ELF-1 (cell line): ENCODE measurements at regions not wholly inside any gene's neighbourhood (a gene's known extent, or its start where the extent isn't known, plus 50 kb on each side); places are given as distances from the start of the nearest gene placed in this dataset.
"Not testable (repeated sequence)": the region's sequence is repeated elsewhere in the genome, so short reads cannot be mapped to it uniquely, and the experiment has no call there.

Experiments used
- DNase-seq: peaks from one replicate; pipeline ENCODE4 v3.0.0-alpha.2; 2016; ENCODE audit warnings: low read depth, low spot score

DNA sequence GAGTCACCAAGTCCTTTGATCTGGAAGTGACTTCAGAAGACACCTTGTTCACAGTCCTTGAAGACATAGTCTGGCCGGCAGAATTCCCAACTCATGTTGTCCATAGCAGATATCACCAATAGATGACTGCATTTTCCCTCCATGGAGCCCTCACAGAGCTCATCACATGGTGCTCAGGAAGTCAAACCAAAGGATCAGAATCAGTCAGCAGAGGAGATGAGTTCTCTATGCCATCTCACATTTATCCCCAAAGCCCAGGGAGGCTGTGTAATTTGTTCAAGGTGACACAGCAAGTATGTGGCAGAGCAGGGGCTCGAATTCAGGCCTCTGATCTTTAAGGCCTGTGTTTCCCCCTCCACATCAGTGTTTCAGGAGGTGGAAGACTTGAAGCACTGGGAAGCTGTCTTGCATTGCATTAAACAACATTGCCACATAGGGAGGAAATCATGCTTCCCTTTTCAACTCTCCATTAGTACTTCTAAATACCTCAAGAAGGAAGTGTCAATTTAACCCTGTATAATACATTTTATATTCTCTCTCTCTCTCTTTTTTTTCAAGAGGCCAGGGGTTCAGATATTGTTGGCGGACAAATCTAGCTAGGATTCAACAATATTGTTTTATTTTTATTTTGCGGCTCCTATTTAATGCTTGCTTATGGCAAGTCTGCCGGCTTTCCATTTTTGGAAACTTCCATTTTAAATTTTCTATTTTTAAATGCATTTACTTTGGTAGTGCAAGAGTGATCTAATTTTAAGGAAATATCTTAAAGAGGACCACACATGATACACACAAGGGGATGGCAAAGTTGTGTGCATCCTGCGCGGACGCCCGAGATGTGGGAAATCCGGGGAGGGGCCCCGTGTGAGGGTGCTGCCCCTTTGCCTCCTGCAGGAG is 61.9 kb downstream of the NPIPB5 start:
- DNase-seq: not testable (repeated sequence)

GRCh38 chr16:22573225-22573530 is 62.5 kb downstream of the NPIPB5 start:
- DNase-seq: not testable (repeated sequence)

GRCh38 chr16:22576506-22576905 is 65.8 kb downstream of the NPIPB5 start:
- DNase-seq: not testable (repeated sequence)

DNA sequence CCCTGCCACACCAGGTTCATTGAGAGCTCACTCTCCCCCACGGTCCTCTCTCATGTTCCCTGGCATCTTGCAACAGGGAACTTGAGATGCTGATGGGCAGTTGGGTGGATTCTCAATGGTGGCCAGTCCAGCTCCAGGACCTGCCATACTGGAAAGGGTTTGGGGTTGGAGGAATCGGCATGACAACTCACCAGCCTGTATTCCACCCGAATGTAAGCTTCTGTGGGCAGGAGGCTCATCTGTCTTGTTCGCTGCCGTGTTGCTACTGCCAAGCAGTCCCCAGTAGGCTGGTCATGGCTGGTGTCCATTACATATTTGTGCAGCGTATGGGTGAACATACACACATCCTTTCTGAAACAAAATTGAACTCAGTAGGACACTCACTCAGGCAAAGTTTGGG is 72.5 kb downstream of the NPIPB5 start:
- not testable (repeated sequence) for DNase-seq

DNA sequence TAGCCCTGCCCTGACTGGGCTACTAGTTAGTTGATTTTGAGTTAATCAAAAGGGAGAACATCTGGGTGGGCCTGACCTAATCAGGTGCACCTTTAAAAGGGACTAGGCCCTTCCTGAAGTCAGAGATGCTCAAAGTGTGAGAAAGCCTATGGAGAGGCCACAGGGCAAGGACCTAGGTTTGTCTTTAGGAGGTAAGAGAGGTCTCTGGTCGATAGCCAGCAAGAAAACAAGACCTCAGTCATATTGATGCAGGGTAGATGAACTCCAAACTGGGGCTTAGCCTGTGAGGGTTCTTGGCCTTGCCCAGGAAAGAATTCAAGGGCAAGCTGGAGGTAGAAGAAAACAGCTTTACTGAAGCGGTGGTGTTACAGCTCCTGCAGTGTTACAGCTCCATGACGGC is 73.8 kb downstream of the NPIPB5 start:
- DNase-seq: not testable (repeated sequence)

DNA sequence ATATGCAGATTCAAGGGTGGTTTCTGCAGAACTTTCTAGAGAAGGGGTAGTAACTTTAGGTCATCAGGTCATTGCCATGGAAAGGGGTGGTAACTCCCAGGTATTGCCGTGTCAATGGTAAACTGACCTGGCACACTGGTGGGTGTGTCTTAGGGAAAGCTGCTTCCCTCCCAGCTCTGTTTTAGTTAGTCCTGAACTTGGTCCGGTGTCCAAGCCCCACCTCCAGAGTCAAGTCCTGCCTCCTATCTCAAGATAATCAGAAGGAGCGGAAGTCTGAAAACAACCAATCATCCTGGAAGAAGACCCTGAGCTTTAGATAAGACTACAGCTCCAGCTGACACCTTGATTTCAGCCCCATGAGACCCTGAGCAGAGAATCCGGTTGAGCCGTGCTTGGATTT is 74.2 kb downstream of the NPIPB5 start:
- DNase-seq: not testable (repeated sequence)

DNA sequence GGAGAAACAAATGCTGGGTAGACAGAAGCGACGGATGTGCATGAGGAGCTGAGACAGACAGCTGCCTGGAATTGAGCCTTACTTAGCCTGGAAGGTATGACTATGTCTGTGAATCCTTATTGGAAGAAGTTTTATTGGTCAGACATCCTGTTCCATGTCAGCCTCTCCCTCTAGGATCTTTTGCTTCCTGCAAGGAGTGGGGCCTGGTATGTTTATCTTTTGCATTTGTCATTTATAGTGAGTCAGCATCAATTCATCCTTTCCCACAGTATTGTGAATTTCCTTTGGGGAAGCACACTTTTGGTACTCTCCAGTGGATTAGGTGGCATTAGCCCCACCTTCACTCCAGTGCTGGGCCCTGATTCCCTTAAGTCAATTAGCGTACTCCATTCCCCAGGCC is 74.7 kb downstream of the NPIPB5 start:
- DNase-seq: peak; percentile 4

- not testable (repeated sequence) for DNase-seq
Observed at GRCh38 chr16:22586732-22587131, 76.0 kb downstream of the NPIPB5 start.

DNA sequence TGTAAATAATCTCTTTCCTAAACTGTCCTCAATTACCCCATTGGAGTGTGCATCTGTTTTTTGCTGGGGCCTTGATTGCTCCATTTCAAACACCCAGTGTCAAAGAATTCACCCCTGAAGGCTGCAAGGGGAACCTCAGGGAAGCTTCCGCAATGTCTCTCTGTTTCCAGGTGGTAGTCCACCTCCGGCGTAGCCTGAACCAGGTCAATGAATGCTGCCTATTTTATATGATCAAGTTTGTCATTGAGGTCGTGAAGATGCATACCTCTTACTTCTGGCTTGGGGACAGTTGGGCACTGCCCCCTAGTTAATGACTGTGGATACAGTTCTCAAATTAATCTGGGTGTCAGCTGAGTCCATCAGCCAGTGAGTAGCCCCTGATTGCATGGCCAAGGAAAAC is 79.1 kb downstream of the NPIPB5 start:
- DNase-seq: not testable (repeated sequence)

GRCh38 chr16:22596445-22597045 is 85.9 kb downstream of the NPIPB5 start:
- DNase-seq: not testable (repeated sequence)

- not testable (repeated sequence) for DNase-seq
Observed at GRCh38 chr16:22603744-22604143, 93.1 kb downstream of the NPIPB5 start.

- not testable (repeated sequence) for DNase-seq
Observed at GRCh38 chr16:22606619-22607018, 95.9 kb downstream of the NPIPB5 start.

- DNase-seq: not testable (repeated sequence)
Observed at GRCh38 chr16:22609798-22610197, 99.1 kb downstream of the NPIPB5 start.

DNA sequence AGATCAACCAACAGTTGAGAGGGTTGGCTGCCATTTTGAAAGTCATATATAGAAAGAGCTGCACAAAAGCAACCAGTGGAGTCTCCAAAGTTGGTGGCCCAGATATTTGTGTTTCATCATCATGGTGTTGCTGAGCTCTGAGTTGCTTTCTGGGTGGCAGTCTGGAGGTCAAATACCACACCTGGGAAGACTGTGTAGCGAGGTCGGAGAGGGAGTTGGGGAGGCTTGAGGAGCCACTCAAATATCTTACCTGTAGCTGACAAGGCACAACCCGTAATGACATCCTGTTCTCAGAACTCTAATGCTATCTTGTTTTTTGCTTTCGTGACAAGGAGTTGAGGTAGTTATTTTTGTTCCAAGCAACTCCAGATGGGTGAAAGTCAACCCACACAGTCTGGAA is 100.4 kb downstream of the NPIPB5 start:
- DNase-seq: not testable (repeated sequence)

GRCh38 chr16:22614271-22614947 is 103.7 kb downstream of the NPIPB5 start:
- DNase-seq: no peak

DNA sequence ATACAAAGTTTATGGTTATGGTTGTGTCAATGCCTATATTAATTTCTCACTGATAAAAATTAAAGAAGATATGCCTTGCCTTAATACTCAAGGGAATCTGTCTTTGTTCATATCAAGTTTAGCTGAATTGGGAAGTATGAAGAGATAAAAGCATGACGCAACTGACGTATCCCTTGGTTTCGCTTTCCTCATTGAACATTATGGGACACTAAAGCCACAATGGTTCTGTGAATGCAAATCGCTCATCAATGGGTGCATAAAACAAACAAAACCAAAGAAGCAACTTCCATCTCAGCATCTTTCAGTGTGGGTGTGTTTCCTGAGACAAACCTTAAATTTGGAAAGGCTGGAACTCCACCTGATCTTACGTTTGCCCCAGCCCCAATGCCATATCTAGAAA is 108.2 kb downstream of the NPIPB5 start:
- no peak for DNase-seq

- DNase-seq: no peak
Observed at GRCh38 chr16:22621586-22622155, 111.0 kb downstream of the NPIPB5 start.

- DNase-seq: no peak
Observed at GRCh38 chr16:22622703-22623102, 112.0 kb downstream of the NPIPB5 start.

DNA sequence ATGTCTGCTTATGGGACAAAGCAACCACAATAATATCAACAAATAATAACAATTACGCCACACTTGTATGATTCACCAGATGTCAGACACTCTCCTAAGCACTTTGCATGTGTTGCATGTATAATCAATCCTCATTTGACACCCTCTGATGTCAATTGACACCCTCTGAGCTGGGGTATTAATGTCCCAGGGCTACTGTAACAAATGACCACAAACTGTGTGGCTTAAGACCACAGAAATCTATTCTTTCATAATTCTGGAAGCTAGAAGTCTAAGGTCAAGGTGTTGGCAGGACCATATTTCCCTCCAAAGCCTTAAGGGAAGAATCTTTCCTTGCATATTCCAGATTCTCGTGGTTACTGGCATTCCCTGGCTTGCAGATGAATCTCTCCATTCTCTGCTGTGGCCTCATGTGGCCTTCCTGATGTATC is 112.7 kb downstream of the NPIPB5 start:
- no peak for DNase-seq

GRCh38 chr16:22624038-22624799 is 113.5 kb downstream of the NPIPB5 start:
- no peak for DNase-seq

- no peak for DNase-seq
Observed at GRCh38 chr16:22624800-22625533, 114.3 kb downstream of the NPIPB5 start.
